IMR-90 (cell line): ENCODE measurements at regions not wholly inside any gene's neighbourhood (a gene's known extent, or its start where the extent isn't known, plus 50 kb on each side); places are given as distances from the start of the nearest gene placed in this dataset.

Experiments
- ATAC-seq: fragments of 200-7000 bp; cut with Tn5 transposase; 2 replicates; pipeline ENCODE4 v1.9.1; 2020; ENCODE audit warnings: low read depth, mild to moderate bottlenecking, moderate library complexity
- BruUV-seq: library from RNA; stranded (reverse); fragments of 400-500 nt; replicated peaks from 2 replicates; lab custom pipeline; 2021; lab: Mats Ljungman, UMichigan
- CTCF ChIA-PET: fragments of 300-600 bp; formaldehyde crosslinking; extraction: SDS; loops from one replicate; lab custom pipeline; 2021; ENCODE audit warnings: antibody characterized with exemption; lab: Yijun Ruan, JAX
- POLR2A ChIA-PET: fragments of 300-600 bp; sonication (Branson Sonifier 250); formaldehyde crosslinking; loops from one replicate; lab custom pipeline; 2022; ENCODE audit warnings: antibody characterized with exemption; ENCODE audit not compliant: unreplicated experiment; lab: Charles Lee
- DNase-seq: peaks from one replicate; pipeline ENCODE4 v3.0.0; 2013
- H2AFZ ChIP-seq: replicated peaks from 2 replicates; pipeline ENCODE3; 2013; ENCODE audit warnings: low read length, mild to moderate bottlenecking; ENCODE audit not compliant: poor library complexity
- H2AK5ac ChIP-seq: 2 replicates; pipeline ENCODE4 v1.6.1; 2013; ENCODE audit warnings: low read depth, low read length, inconsistent platforms
- H2AK9ac ChIP-seq: replicated peaks from 2 replicates; pipeline ENCODE3; 2013; ENCODE audit warnings: mild to moderate bottlenecking, low read depth, low read length, moderate library complexity; ENCODE audit not compliant: poor library complexity
- H2BK120ac ChIP-seq: 2 replicates; pipeline ENCODE4 v1.6.1; 2013; ENCODE audit warnings: low read depth, low read length, inconsistent platforms
- H2BK15ac ChIP-seq: 3 replicates; pipeline ENCODE4 v1.6.1; 2013; ENCODE audit warnings: low read depth, low read length, inconsistent platforms
- H2BK20ac ChIP-seq: 2 replicates; pipeline ENCODE4 v1.6.1; 2013; ENCODE audit warnings: low read depth, mild to moderate bottlenecking, inconsistent platforms, low read length, moderate library complexity
- H2BK5ac ChIP-seq: 2 replicates; pipeline ENCODE4 v1.6.1; 2013; ENCODE audit warnings: mild to moderate bottlenecking, low read depth, low read length, inconsistent platforms; ENCODE audit not compliant: poor library complexity, severe bottlenecking
- H3K14ac ChIP-seq: replicated peaks from 2 replicates; pipeline ENCODE4 v1.6.1; 2013; ENCODE audit warnings: low read depth, low read length, inconsistent platforms
- H3K18ac ChIP-seq: 2 replicates; pipeline ENCODE4 v1.6.1; 2013; ENCODE audit warnings: low read depth, low read length, control low read depth
- H3K23ac ChIP-seq: 2 replicates; pipeline ENCODE4 v1.6.1; 2013; ENCODE audit warnings: low read depth, low read length, inconsistent platforms
- H3K27ac ChIP-seq: 2 replicates; pipeline ENCODE4 v1.5.1; 2013; ENCODE audit warnings: mild to moderate bottlenecking, control low read depth, low read length; ENCODE audit not compliant: insufficient read depth
- H3K27me3 ChIP-seq: 2 replicates; pipeline ENCODE4 v1.6.1; 2013; ENCODE audit warnings: low read length; ENCODE audit not compliant: control insufficient read depth, insufficient read depth
- H3K36me3 ChIP-seq: 2 replicates; pipeline ENCODE4 v1.6.1; 2013; ENCODE audit warnings: low read length, mixed read lengths; ENCODE audit not compliant: control insufficient read depth, insufficient read depth
- H3K4ac ChIP-seq: 2 replicates; pipeline ENCODE4 v1.6.1; 2013; ENCODE audit warnings: low read depth, low read length, inconsistent platforms
- H3K4me1 ChIP-seq: 2 replicates; pipeline ENCODE4 v1.6.1; 2013; ENCODE audit warnings: low read length, mixed read lengths; ENCODE audit not compliant: control insufficient read depth, insufficient read depth
- H3K4me2 ChIP-seq: 2 replicates; pipeline ENCODE4 v1.6.1; 2013; ENCODE audit warnings: low read depth, mild to moderate bottlenecking, control low read depth, low read length, moderate library complexity
- H3K4me3 ChIP-seq: 2 replicates; pipeline ENCODE4 v1.5.1; 2013; ENCODE audit warnings: low read depth, mild to moderate bottlenecking, control low read depth, low read length, moderate library complexity; ENCODE audit not compliant: insufficient read depth
- H3K56ac ChIP-seq: 2 replicates; pipeline ENCODE4 v1.6.1; 2013; ENCODE audit warnings: low read length, inconsistent platforms; ENCODE audit not compliant: insufficient read depth; ENCODE audit errors: extremely low read depth
- H3K79me1 ChIP-seq, 2 experiments: 2 replicates each; pipeline ENCODE4 v1.6.1; 2013; ENCODE audit warnings: low read length in 2 of 2, inconsistent platforms in 1 of 2, low read depth in 1 of 2
- H3K9ac ChIP-seq: 2 replicates; pipeline ENCODE4 v1.6.1; 2013; ENCODE audit warnings: low read depth, low read length, control low read depth
- H3K9me1 ChIP-seq: 2 replicates; pipeline ENCODE4 v1.6.1; 2013; ENCODE audit warnings: low read length, inconsistent platforms; ENCODE audit not compliant: insufficient read depth
- H3K9me3 ChIP-seq: 2 replicates; pipeline ENCODE4 v1.6.1; 2013; ENCODE audit warnings: low read length; ENCODE audit not compliant: control insufficient read depth, insufficient read depth
- H4K20me1 ChIP-seq: 2 replicates; pipeline ENCODE4 v1.6.1; 2013; ENCODE audit warnings: low read length, inconsistent platforms; ENCODE audit not compliant: insufficient read depth
- H4K5ac ChIP-seq: 2 replicates; pipeline ENCODE4 v1.6.1; 2013; ENCODE audit warnings: mild to moderate bottlenecking, low read depth, low read length, control low read depth
- H4K8ac ChIP-seq, 2 experiments: 2 replicates each; pipeline ENCODE4 v1.6.1; 2013; ENCODE audit warnings: low read depth in 2 of 2, low read length in 2 of 2, control low read depth in 1 of 2, inconsistent platforms in 1 of 2
- H4K91ac ChIP-seq: 2 replicates; pipeline ENCODE4 v1.6.1; 2013; ENCODE audit warnings: low read depth, low read length, inconsistent platforms; ENCODE audit not compliant: insufficient read depth
- BHLHE40 ChIP-seq: fragments of 150-350 bp; IDR thresholded peaks from 2 replicates; pipeline ENCODE4 v1.6.1; 2016; ENCODE audit warnings: mild to moderate bottlenecking, low read depth, low read length
- CEBPB ChIP-seq: IDR thresholded peaks from 2 replicates; pipeline ENCODE4 v1.6.1; 2012; ENCODE audit warnings: low read depth, low read length, improper control_type of control experiment
- CHD1 ChIP-seq: IDR thresholded peaks from 2 replicates; pipeline ENCODE4 v1.6.1; 2012; ENCODE audit warnings: low read depth, low read length, improper control_type of control experiment
- FOS ChIP-seq: fragments of 150-350 bp; IDR thresholded peaks from 2 replicates; pipeline ENCODE4 v1.6.1; 2016; ENCODE audit warnings: low read depth, low read length
- MAFK ChIP-seq: IDR thresholded peaks from 2 replicates; pipeline ENCODE4 v1.6.1; 2012; ENCODE audit warnings: low read depth, low read length, improper control_type of control experiment
- MAZ ChIP-seq: IDR thresholded peaks from 2 replicates; pipeline ENCODE4 v1.6.1; 2012; ENCODE audit warnings: low read depth, mild to moderate bottlenecking, low read length, improper control_type of control experiment, moderate library complexity, borderline replicate concordance
- MXI1 ChIP-seq: IDR thresholded peaks from 2 replicates; pipeline ENCODE4 v1.6.1; 2012; ENCODE audit warnings: low read depth, mild to moderate bottlenecking, low read length, moderate library complexity, borderline replicate concordance
- RAD21 ChIP-seq: IDR thresholded peaks from 2 replicates; pipeline ENCODE4 v1.6.1; 2012; ENCODE audit warnings: low read length, improper control_type of control experiment
- RCOR1 ChIP-seq: IDR thresholded peaks from 2 replicates; pipeline ENCODE4 v1.6.1; 2012; ENCODE audit warnings: mild to moderate bottlenecking, low read length, improper control_type of control experiment; ENCODE audit not compliant: insufficient replicate concordance
- RFX5 ChIP-seq: IDR thresholded peaks from 2 replicates; pipeline ENCODE4 v1.8.0; 2012; ENCODE audit warnings: low read depth, mild to moderate bottlenecking, low read length, moderate library complexity
- SMC3 ChIP-seq: fragments of 150-350 bp; IDR thresholded peaks from 2 replicates; pipeline ENCODE4 v1.6.1; 2016; ENCODE audit warnings: low read depth, mild to moderate bottlenecking, antibody characterized with exemption, low read length, moderate library complexity
- WGBS, 2 experiments: methylation state at CpG; one replicate each; pipeline versions ENCODE4 v1.1.5 to v1.1.7; 2013; ENCODE audit warnings: missing lambda C conversion rate in 2 of 2; ENCODE audit not compliant: insufficient read length in 1 of 2; ENCODE audit errors: extremely low coverage in 2 of 2; 5-methylcytosine and 5-hydroxymethylcytosine counted together
- dilution Hi-C: fragments of 300-500 bp; cut with HindIII; formaldehyde crosslinking; loops from one replicate; pipeline ENCODE4 v1.14.3; 2018; ENCODE audit warnings: low sequenced_read_pairs; ENCODE audit not compliant: unreplicated experiment
- in situ Hi-C: fragments of 300-500 bp; cut with MboI; formaldehyde crosslinking; loops from 3 replicates; pipeline ENCODE4 v1.14.3; 2019; ENCODE audit warnings: low sequenced_read_pairs, inconsistent platforms, mixed read lengths
- intact Hi-C: fragments of 100-400 bp; cut with micrococcal nuclease; formaldehyde crosslinking; loops from 2 replicates; pipeline ENCODE4 v1.10.0; 2022
- TF ChIP-seq, protein P1 (sequence below): fragments of 150-350 bp; IDR thresholded peaks from 2 replicates; pipeline ENCODE4 v1.6.1; 2017; ENCODE audit warnings: mild to moderate bottlenecking, antibody characterized with exemption, low read length, low read depth
- TF ChIP-seq, protein P2 (sequence below): fragments of 150-350 bp; IDR thresholded peaks from 2 replicates; pipeline ENCODE4 v1.6.1; 2016; ENCODE audit warnings: low read depth, mild to moderate bottlenecking, low read length, moderate library complexity, borderline replicate concordance

DNA sequence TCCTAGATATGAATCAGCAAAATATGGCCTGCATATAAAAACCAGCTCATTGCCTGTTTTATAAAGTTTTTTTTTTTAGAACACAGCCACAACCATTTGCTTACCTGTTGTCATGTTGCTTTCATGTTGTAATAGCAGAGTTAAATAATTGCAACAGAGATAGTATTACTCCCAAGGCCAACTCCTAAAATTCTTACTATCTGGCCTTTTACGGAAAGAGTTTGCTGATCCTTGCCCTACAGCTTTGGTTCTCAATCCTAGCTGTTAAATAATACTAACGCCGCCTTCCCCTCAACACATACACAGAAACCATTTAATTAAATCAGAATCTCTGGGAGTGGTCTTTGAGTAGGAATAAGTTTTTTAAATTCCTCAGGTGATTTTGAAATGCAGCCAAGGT lies 231.3 kb upstream of the TET2 start:
- Histone ChIP-seq H4K5ac (no peak overlapping the region), H4K91ac (no peak overlapping the region), H3K18ac (no peak overlapping the region), H3K9me3 (no peaks in the 10 kb centered on the region), H3K4me3 (no peak overlapping the region), H3K4me1 (no peaks in the 10 kb centered on the region), H3K9ac (no peak overlapping the region), H3K4me2 (no peak overlapping the region), H2BK20ac (no peak overlapping the region), H3K56ac (no peak overlapping the region), H3K27ac (no peak overlapping the region), H3K23ac (no peak overlapping the region), H3K79me1 (no peaks in the 10 kb centered on the region), H2AFZ (no peak overlapping the region), H3K36me3 (no peaks in the 10 kb centered on the region), H3K27me3 (no peaks in the 10 kb centered on the region), H3K9me1 (no peaks in the 10 kb centered on the region), H2BK120ac (no peak overlapping the region), H4K20me1 (no peaks in the 10 kb centered on the region), H4K8ac (no peak overlapping the region), H2BK5ac (no peak overlapping the region), H2BK15ac (no peak overlapping the region), H2AK9ac (no peak overlapping the region), H3K4ac (no peak overlapping the region), H2AK5ac (no peak overlapping the region), H3K14ac (no peak overlapping the region)
- intact Hi-C loops: no loop called here
- no peak for DNase-seq
- in situ Hi-C loops: no loop called here
- TF ChIP-seq SMC3: no peak
- no peak for TF ChIP-seq CEBPB
- TF ChIP-seq MXI1: no peak
- no peak for TF ChIP-seq MAZ
- TF ChIP-seq, protein P1, sequence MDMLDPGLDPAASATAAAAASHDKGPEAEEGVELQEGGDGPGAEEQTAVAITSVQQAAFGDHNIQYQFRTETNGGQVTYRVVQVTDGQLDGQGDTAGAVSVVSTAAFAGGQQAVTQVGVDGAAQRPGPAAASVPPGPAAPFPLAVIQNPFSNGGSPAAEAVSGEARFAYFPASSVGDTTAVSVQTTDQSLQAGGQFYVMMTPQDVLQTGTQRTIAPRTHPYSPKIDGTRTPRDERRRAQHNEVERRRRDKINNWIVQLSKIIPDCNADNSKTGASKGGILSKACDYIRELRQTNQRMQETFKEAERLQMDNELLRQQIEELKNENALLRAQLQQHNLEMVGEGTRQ: no peak
- no peak for TF ChIP-seq FOS
- TF ChIP-seq RCOR1: no peak
- TF ChIP-seq RAD21: no peak
- no peak for TF ChIP-seq CHD1
- no peak for TF ChIP-seq MAFK
- TF ChIP-seq RFX5: no peak
- TF ChIP-seq, protein P2, sequence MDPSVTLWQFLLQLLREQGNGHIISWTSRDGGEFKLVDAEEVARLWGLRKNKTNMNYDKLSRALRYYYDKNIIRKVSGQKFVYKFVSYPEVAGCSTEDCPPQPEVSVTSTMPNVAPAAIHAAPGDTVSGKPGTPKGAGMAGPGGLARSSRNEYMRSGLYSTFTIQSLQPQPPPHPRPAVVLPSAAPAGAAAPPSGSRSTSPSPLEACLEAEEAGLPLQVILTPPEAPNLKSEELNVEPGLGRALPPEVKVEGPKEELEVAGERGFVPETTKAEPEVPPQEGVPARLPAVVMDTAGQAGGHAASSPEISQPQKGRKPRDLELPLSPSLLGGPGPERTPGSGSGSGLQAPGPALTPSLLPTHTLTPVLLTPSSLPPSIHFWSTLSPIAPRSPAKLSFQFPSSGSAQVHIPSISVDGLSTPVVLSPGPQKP: no peak
- TF ChIP-seq BHLHE40: no peak
- no peak for ATAC-seq
- BruUV-seq: no TSS peak
- ChIA-PET POLR2A (interaction anchor here (0.6 kb wide), 1 partner anchor 25 kb away, joined by 3 read pairs; no protein-coding TSS in a partner anchor), CTCF (interaction anchor here (0.6 kb wide), 2 partner anchors 225 to 1095 kb away, joined by 3 to 5 read pairs; no protein-coding TSS in a partner anchor)
- no CpG with 5 or more reads among the region's 3 CpGs for WGBS, 2 experiments
- dilution Hi-C loops: no loop called here
